PC-9 (cell line): ENCODE measurements at regions not wholly inside any gene's neighbourhood (a gene's known extent, or its start where the extent isn't known, plus 50 kb on each side); places are given as distances from the start of the nearest gene placed in this dataset.

Source experiments
- BruUV-seq: library from RNA; stranded (reverse); fragments of 400-500 nt; replicated peaks from 2 replicates; lab custom pipeline; 2021; lab: Mats Ljungman, UMichigan
- CTCF ChIA-PET: fragments of 300-600 bp; sonication (Branson Sonifier 250); formaldehyde crosslinking; loops from one replicate; lab custom pipeline; 2022; ENCODE audit warnings: antibody characterized with exemption; lab: Charles Lee
- POLR2A ChIA-PET: fragments of 300-600 bp; sonication (Branson Sonifier 250); formaldehyde crosslinking; loops from one replicate; lab custom pipeline; 2022; ENCODE audit warnings: antibody characterized with exemption; ENCODE audit not compliant: unreplicated experiment; lab: Charles Lee
- DNase-seq, 2 experiments: peaks; one replicate each; pipeline versions ENCODE4 v3.0.0 to v3.0.0-alpha.2; 2015 to 2022; ENCODE audit warnings: mixed read lengths in 1 of 2
- H2AFZ ChIP-seq: fragments of 200-600 bp; sonication (generic); 2 replicates; pipeline ENCODE4 v1.8.1; 2017; ENCODE audit warnings: antibody characterized with exemption
- H3F3A ChIP-seq: fragments of 200-600 bp; sonication (generic); 2 replicates; pipeline ENCODE4 v1.8.1; 2017; ENCODE audit warnings: antibody characterized with exemption, mild to moderate bottlenecking, low read depth; ENCODE audit not compliant: insufficient read depth
- H3K27ac ChIP-seq: fragments of 200-600 bp; sonication (generic); 2 replicates; pipeline ENCODE4 v1.6.1; 2016; ENCODE audit warnings: mixed run types
- H3K27me3 ChIP-seq: fragments of 200-600 bp; sonication (generic); 2 replicates; pipeline ENCODE4 v1.6.1; 2016; ENCODE audit warnings: low read depth, mixed run types; ENCODE audit not compliant: insufficient read depth
- H3K36me3 ChIP-seq: fragments of 200-600 bp; sonication (generic); 2 replicates; pipeline ENCODE4 v1.6.1; 2016; ENCODE audit warnings: low read depth, mixed run types
- H3K4me1 ChIP-seq: fragments of 200-600 bp; sonication (generic); replicated peaks from 2 replicates; pipeline ENCODE4 v1.6.1; 2016; ENCODE audit warnings: mixed run types; ENCODE audit not compliant: insufficient read depth
- H3K4me2 ChIP-seq: fragments of 200-600 bp; sonication (generic); 2 replicates; pipeline ENCODE4 v1.6.1; 2017; ENCODE audit warnings: mixed run types
- H3K4me3 ChIP-seq: fragments of 200-600 bp; sonication (generic); 2 replicates; pipeline ENCODE4 v1.6.1; 2016; ENCODE audit warnings: mixed run types
- H3K79me2 ChIP-seq: fragments of 200-600 bp; sonication (generic); 2 replicates; pipeline ENCODE4 v1.6.1; 2017; ENCODE audit warnings: low read depth, mixed run types
- H3K9me2 ChIP-seq: fragments of 200-600 bp; sonication (generic); 2 replicates; pipeline ENCODE4 v1.8.1; 2017; ENCODE audit warnings: mild to moderate bottlenecking; ENCODE audit not compliant: insufficient read depth
- H3K9me3 ChIP-seq: fragments of 200-600 bp; sonication (generic); 2 replicates; pipeline ENCODE4 v1.8.1; 2016; ENCODE audit warnings: low read depth; ENCODE audit not compliant: insufficient read depth
- H4K20me1 ChIP-seq: fragments of 200-600 bp; sonication (generic); 2 replicates; pipeline ENCODE4 v1.8.1; 2017; ENCODE audit not compliant: insufficient read depth
- CTCF ChIP-seq: fragments of 200-600 bp; sonication (generic); conservative IDR thresholded peaks from 2 replicates; pipeline ENCODE4 v1.6.1; 2017; ENCODE audit warnings: mixed run types, antibody characterized with exemption, mild to moderate bottlenecking, moderate library complexity
- EZH2 ChIP-seq: fragments of 200-600 bp; sonication (generic); IDR thresholded peaks from 2 replicates; pipeline ENCODE4 v1.8.0; 2017; ENCODE audit warnings: antibody characterized with exemption, low read depth
- intact Hi-C: fragments of 100-400 bp; cut with micrococcal nuclease; formaldehyde crosslinking; loops from one replicate; pipeline ENCODE4 v1.10.0; 2022; ENCODE audit not compliant: unreplicated experiment

DNA sequence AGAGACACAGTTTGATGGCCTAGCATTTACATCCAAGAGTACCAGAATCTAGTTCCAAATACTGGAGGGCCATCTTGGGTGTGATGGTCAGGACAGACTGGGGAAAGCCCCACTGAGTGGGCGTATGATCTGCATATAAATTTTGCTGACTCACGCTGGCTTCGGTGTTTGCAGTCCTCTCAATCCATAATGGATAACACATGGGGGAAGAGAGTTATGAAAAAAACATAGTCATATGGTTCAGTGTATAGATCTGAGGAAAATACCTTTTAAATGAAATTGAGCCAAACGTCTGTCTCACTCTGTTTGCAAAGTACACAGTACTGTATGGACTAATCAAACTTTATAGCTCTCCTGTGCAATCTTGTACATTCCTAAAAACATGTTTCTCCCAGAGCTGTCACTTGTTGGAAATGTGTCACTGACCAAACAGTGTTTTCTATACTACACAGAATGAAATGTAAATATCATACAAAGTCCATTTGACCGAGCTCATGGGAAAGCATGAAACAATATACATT, 125.3 kb upstream of the THBS1 start:
- Histone ChIP-seq H3K27me3 (no peaks in the 10 kb centered on the region), H3K9me2 (no peaks in the 10 kb centered on the region), H3K79me2 (no peaks in the 10 kb centered on the region), H3F3A (no peaks in the 10 kb centered on the region), H3K4me1 (no peaks in the 10 kb centered on the region), H4K20me1 (no peaks in the 10 kb centered on the region), H3K4me3 (no peak overlapping the region), H3K4me2 (no peak overlapping the region), H3K9me3 (no peaks in the 10 kb centered on the region), H3K36me3 (no peaks in the 10 kb centered on the region), H2AFZ (no peak overlapping the region), H3K27ac (no peak overlapping the region)
- ChIA-PET CTCF (no interaction called here), POLR2A (interaction anchor here (0.6 kb wide), 1 partner anchor 209 kb away, joined by 6 read pairs; no protein-coding TSS in a partner anchor)
- BruUV-seq: no TSS peak
- intact Hi-C loops: no loop called here
- DNase-seq: peak in 1 of 2 experiments; percentile 35
- no peak for TF ChIP-seq CTCF
- TF ChIP-seq EZH2: no peak

DNA sequence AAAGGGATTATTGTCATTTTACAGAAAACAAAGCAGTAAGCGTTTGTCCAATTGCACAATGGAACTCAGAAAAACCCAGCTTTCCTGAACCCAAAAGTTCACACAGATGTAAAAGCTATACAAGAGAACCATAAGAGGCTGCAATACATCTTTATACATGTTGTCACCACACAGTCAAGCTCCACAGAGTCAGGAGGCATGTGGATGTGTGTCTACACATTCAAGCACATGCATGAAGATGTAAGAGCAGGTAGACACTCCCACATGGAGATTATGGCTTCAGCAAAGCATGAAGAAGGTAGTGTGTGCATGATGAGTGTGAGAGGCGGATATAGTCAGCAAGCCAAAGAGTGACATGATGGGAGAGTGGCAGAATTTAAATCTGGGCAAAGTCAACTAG, 124.7 kb upstream of the THBS1 start:
- H3K4me2 ChIP-seq: no peak overlapping the region
- no peaks in the 10 kb centered on the region for H3K79me2 ChIP-seq

DNA sequence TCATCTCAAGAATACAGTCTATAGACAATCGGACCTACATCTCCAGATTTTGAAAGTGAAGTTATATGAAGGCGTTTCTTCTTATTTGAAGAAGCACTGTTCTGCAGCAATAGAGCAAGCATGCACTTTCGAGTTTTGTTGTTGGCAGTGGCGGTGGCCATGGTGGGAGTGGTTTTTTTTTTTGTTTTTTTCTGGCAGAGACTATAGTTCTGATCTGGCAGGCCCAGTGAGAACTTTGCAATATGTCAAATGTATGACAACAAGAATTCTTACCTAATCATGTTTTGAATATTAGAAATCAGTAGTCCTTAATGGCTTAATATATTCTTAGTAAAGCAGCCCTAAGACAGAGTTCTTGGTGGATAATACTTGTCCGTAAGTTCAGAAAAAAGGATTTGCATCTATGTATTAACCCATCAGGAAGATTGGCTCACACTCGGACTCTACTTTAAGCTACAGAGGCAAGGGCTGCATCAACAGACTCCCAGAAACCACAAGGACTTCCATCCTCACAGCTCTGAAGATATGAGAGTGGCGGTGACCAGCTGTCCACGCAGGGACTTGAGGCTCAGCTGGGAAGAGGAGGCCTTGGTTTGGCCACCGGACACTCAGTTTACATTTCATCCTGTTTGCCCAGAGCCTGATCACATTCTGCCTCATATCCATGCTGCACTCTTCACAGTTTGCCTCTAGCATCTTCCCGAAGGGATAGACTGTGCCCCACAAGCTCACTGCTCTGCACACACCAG, 124.1 kb upstream of the THBS1 start:
- DNase-seq: no peak
- Histone ChIP-seq H3K4me3 (no peak overlapping the region), H3K36me3 (no peaks in the 10 kb centered on the region), H3K4me2 (no peak overlapping the region), H3K9me2 (no peaks in the 10 kb centered on the region), H3K4me1 (no peaks in the 10 kb centered on the region), H3K27me3 (no peaks in the 10 kb centered on the region), H2AFZ (no peak overlapping the region), H3K9me3 (no peaks in the 10 kb centered on the region), H3K79me2 (no peaks in the 10 kb centered on the region), H3F3A (no peaks in the 10 kb centered on the region), H4K20me1 (no peaks in the 10 kb centered on the region), H3K27ac (no peak overlapping the region)
- intact Hi-C loops: no loop called here
- CTCF ChIA-PET: no interaction called here
- TF ChIP-seq EZH2 (no peak), CTCF (no peak)
- POLR2A ChIA-PET: no interaction called here
- no TSS peak for BruUV-seq

More for the DNA sequence above, 124.7 kb upstream of the THBS1 start:
- H4K20me1 ChIP-seq: no peaks in the 10 kb centered on the region
- no peaks in the 10 kb centered on the region for H3K27me3 ChIP-seq
- H3K9me2 ChIP-seq: no peaks in the 10 kb centered on the region
- POLR2A ChIA-PET: interaction anchor here (0.6 kb wide), 1 partner anchor 210 kb away, joined by 6 read pairs; no protein-coding TSS in a partner anchor
- no TSS peak for BruUV-seq
- DNase-seq: no peak
- CTCF ChIA-PET: no interaction called here
- TF ChIP-seq EZH2 (no peak), CTCF (no peak)
- H2AFZ ChIP-seq: no peak overlapping the region
- intact Hi-C loops: no loop called here
- H3K4me3 ChIP-seq: no peak overlapping the region
- H3K27ac ChIP-seq: no peak overlapping the region
- no peaks in the 10 kb centered on the region for H3K9me3 ChIP-seq
- H3K4me1 ChIP-seq: no peaks in the 10 kb centered on the region
- H3F3A ChIP-seq: no peaks in the 10 kb centered on the region
- H3K36me3 ChIP-seq: no peaks in the 10 kb centered on the region
